Activated naive CD4-positive, alpha-beta T cell treated with anti-CD3 and anti-CD28 coated beads, Interleukin-2, amount 50 U/mL, for 24 hours (primary cell): ENCODE measurements at regions not wholly inside any gene's neighbourhood (a gene's known extent, or its start where the extent isn't known, plus 50 kb on each side); places are given as distances from the start of the nearest gene placed in this dataset.

Source experiments
- H3K27ac Mint-ChIP-seq: one replicate; pipeline ENCODE4 v1.8.0; 2021; ENCODE audit warnings: mild to moderate bottlenecking, mixed read lengths
- H3K27me3 Mint-ChIP-seq: one replicate; pipeline ENCODE4 v1.8.0; 2021; ENCODE audit warnings: mixed read lengths
- H3K36me3 Mint-ChIP-seq: one replicate; pipeline ENCODE4 v1.8.0; 2021; ENCODE audit warnings: mixed read lengths
- H3K4me1 Mint-ChIP-seq: one replicate; pipeline ENCODE4 v1.8.0; 2021; ENCODE audit warnings: mixed read lengths
- H3K4me3 Mint-ChIP-seq: one replicate; pipeline ENCODE4 v1.8.0; 2021; ENCODE audit warnings: mild to moderate bottlenecking, mixed read lengths
- H3K9me3 Mint-ChIP-seq: one replicate; pipeline ENCODE4 v1.8.0; 2021; ENCODE audit warnings: mixed read lengths

GRCh38 chr4:145427991-145428390 lies 53.7 kb upstream of the SMAD1 start:
- Mint-ChIP-seq H3K4me3 (no peak overlapping the region), H3K9me3 (peaks cover 8% of the 10 kb centered on the region), H3K27me3 (peaks cover 8% of the 10 kb centered on the region), H3K36me3 (no peaks in the 10 kb centered on the region), H3K27ac (no peak overlapping the region), H3K4me1 (no peaks in the 10 kb centered on the region)

GRCh38 chr4:145427221-145427620 lies 54.4 kb upstream of the SMAD1 start:
- Mint-ChIP-seq H3K4me3 (no peak overlapping the region), H3K27ac (no peak overlapping the region), H3K36me3 (no peaks in the 10 kb centered on the region), H3K27me3 (peaks cover 7% of the 10 kb centered on the region), H3K4me1 (no peaks in the 10 kb centered on the region), H3K9me3 (peaks cover 8% of the 10 kb centered on the region)

- peaks cover 8% of the 10 kb centered on the region for H3K9me3 Mint-ChIP-seq
- no peaks in the 10 kb centered on the region for H3K36me3 Mint-ChIP-seq
- H3K4me1 Mint-ChIP-seq: no peaks in the 10 kb centered on the region
- no peak overlapping the region for H3K27ac Mint-ChIP-seq
- peaks cover 3% of the 10 kb centered on the region for H3K27me3 Mint-ChIP-seq
- H3K4me3 Mint-ChIP-seq: no peak overlapping the region
These were observed 58.5 kb upstream of the SMAD1 start for GRCh38 chr4:145423017-145423708.

- Mint-ChIP-seq H3K27ac (no peak overlapping the region), H3K4me3 (no peak overlapping the region), H3K4me1 (no peaks in the 10 kb centered on the region), H3K27me3 (peaks cover 7% of the 10 kb centered on the region), H3K36me3 (no peaks in the 10 kb centered on the region), H3K9me3 (peaks cover 8% of the 10 kb centered on the region)
These were observed 60.9 kb upstream of the SMAD1 start for GRCh38 chr4:145420595-145421214.

- peaks cover under 1% of the 10 kb centered on the region for H3K9me3 Mint-ChIP-seq
- H3K4me1 Mint-ChIP-seq: no peaks in the 10 kb centered on the region
- no peaks in the 10 kb centered on the region for H3K36me3 Mint-ChIP-seq
- no peak overlapping the region for H3K27ac Mint-ChIP-seq
- peaks cover 7% of the 10 kb centered on the region for H3K27me3 Mint-ChIP-seq
- H3K4me3 Mint-ChIP-seq: no peak overlapping the region
These were observed 62.9 kb upstream of the SMAD1 start for GRCh38 chr4:145418739-145419138.

GRCh38 chr4:145417348-145418130 lies 64.1 kb upstream of the SMAD1 start:
- Mint-ChIP-seq H3K4me1 (no peaks in the 10 kb centered on the region), H3K4me3 (no peak overlapping the region), H3K27me3 (peaks cover 5% of the 10 kb centered on the region), H3K36me3 (no peaks in the 10 kb centered on the region), H3K9me3 (no peaks in the 10 kb centered on the region), H3K27ac (no peak overlapping the region)

- H3K4me3 Mint-ChIP-seq: no peak overlapping the region
- no peak overlapping the region for H3K27ac Mint-ChIP-seq
- H3K27me3 Mint-ChIP-seq: peaks cover 7% of the 10 kb centered on the region
- no peaks in the 10 kb centered on the region for H3K36me3 Mint-ChIP-seq
- no peaks in the 10 kb centered on the region for H3K4me1 Mint-ChIP-seq
- H3K9me3 Mint-ChIP-seq: no peaks in the 10 kb centered on the region
These were observed 66.8 kb upstream of the SMAD1 start for GRCh38 chr4:145414841-145415240.

DNA sequence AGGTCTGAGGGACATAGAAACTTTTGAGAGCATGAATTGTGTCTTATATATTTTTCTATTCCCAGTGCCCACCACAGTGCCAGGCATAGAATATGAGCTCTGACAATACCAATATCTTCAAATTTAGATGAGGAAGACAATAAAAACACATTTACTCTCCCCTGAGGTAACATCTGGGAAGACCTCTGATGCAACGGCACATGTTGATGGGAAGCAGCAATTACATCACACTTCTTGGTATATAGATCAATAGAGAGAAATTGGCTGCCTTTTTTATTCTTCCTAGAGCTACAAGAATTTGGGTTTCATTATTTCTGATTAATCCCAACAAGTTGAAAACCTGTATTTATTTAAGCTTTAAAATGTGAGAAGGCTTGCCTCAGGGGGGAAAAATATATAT lies 67.4 kb upstream of the SMAD1 start:
- Mint-ChIP-seq H3K36me3 (no peaks in the 10 kb centered on the region), H3K4me1 (no peaks in the 10 kb centered on the region), H3K27ac (no peak overlapping the region), H3K4me3 (no peak overlapping the region), H3K27me3 (peaks cover 5% of the 10 kb centered on the region), H3K9me3 (no peaks in the 10 kb centered on the region)

GRCh38 chr4:145406970-145407369 lies 74.7 kb upstream of the SMAD1 start:
- H3K27me3 Mint-ChIP-seq: peaks cover 1% of the 10 kb centered on the region
- H3K4me1 Mint-ChIP-seq: no peaks in the 10 kb centered on the region
- H3K9me3 Mint-ChIP-seq: no peaks in the 10 kb centered on the region
- no peak overlapping the region for H3K27ac Mint-ChIP-seq
- no peaks in the 10 kb centered on the region for H3K36me3 Mint-ChIP-seq
- H3K4me3 Mint-ChIP-seq: no peak overlapping the region

DNA sequence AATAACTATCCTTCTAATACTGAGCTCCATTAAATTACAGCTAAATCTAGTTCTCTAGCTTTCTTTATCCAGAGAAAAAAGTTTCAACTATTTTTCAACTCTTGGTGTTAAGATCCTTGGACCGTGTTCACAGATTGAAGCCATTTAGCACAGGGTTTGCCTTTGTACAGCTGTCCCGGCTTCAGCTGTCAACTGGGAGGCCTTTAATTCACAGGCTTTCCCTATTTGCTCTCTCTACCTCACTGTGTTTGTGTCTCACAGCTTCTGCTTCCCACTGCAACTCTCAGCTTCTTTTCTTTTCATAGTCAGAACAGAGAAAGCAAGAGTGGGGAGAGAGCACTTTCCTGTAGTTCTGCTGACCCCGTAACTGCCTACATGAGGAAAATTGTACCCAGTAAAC lies 76.9 kb upstream of the SMAD1 start:
- no peak overlapping the region for H3K27ac Mint-ChIP-seq
- H3K27me3 Mint-ChIP-seq: peaks cover 2% of the 10 kb centered on the region
- H3K4me3 Mint-ChIP-seq: no peak overlapping the region
- H3K36me3 Mint-ChIP-seq: no peaks in the 10 kb centered on the region
- no peaks in the 10 kb centered on the region for H3K4me1 Mint-ChIP-seq
- H3K9me3 Mint-ChIP-seq: no peaks in the 10 kb centered on the region

GRCh38 chr4:145396581-145396980 lies 85.1 kb upstream of the SMAD1 start:
- H3K36me3 Mint-ChIP-seq: no peaks in the 10 kb centered on the region
- peaks cover 4% of the 10 kb centered on the region for H3K27me3 Mint-ChIP-seq
- no peaks in the 10 kb centered on the region for H3K9me3 Mint-ChIP-seq
- no peak overlapping the region for H3K27ac Mint-ChIP-seq
- H3K4me3 Mint-ChIP-seq: no peak overlapping the region
- no peaks in the 10 kb centered on the region for H3K4me1 Mint-ChIP-seq

DNA sequence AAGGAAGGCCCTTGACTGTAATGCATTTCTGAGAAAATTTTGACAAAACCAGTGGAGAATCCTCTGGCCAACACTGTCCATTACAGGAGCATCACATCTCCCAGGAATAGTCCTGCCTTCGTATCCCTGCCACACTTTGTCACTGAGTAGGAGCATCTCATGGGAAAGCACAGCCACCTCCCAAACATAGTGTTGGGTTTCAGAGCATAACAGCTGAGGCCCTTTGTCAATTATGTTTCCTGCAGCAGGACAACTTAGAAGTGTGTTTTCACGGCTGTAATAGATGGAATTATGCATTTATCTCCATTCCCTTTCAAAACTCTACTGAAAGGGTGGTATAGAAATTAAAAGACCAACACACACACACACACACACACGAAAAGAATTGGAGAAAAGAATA lies 91.1 kb upstream of the SMAD1 start:
- Mint-ChIP-seq H3K36me3 (no peaks in the 10 kb centered on the region), H3K27ac (no peak overlapping the region), H3K4me3 (no peak overlapping the region), H3K27me3 (peaks cover 18% of the 10 kb centered on the region), H3K4me1 (peaks cover 5% of the 10 kb centered on the region), H3K9me3 (peaks cover 6% of the 10 kb centered on the region)

DNA sequence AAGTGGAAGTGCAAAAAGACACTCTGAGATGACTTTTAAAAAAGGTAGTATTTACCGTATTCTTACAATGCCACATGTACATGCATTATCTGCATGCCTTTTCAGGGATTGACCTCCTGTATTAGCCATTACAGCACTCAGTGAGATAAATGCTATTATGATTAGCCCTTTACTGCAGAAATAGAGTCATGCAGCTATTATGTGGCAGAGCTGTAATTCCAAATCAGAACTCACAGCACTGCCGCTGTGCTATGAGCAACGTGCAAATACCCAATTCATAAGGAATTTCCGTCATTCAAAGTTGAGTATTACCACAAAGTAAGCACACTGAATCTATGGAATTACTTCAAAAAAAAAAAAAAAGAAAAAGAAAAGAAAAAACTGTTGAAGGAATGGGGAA lies 92.1 kb upstream of the SMAD1 start:
- Mint-ChIP-seq H3K27me3 (peaks cover 21% of the 10 kb centered on the region), H3K4me1 (peaks cover 5% of the 10 kb centered on the region), H3K4me3 (no peak overlapping the region), H3K36me3 (peaks cover 5% of the 10 kb centered on the region), H3K9me3 (peaks cover 15% of the 10 kb centered on the region), H3K27ac (no peak overlapping the region)

DNA sequence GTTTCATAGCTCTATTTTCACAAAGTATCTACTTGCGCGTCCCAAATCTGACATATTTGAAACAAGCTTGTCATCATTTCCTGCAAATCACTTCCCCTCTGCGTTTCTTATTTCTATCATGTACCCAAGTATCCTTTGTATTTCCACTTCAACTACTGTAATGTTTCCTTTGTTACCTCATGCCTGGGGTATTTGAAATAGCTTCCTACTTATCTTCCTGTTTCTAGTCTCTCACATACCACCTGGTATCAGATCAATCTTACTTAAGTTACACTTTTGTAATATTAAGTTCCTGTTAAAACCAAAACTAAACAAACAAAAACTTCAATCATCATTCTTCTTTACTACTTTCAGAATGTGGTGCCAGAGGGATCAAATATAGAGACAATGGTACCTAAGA lies 93.6 kb upstream of the SMAD1 start:
- Mint-ChIP-seq H3K27me3 (peaks cover 19% of the 10 kb centered on the region), H3K9me3 (peaks cover 20% of the 10 kb centered on the region), H3K4me1 (peaks cover 5% of the 10 kb centered on the region), H3K4me3 (no peak overlapping the region), H3K36me3 (peaks cover 5% of the 10 kb centered on the region), H3K27ac (peak overlapping the region; percentile 25)

GRCh38 chr4:145387079-145387478 lies 94.6 kb upstream of the SMAD1 start:
- H3K36me3 Mint-ChIP-seq: peaks cover 5% of the 10 kb centered on the region
- no peak overlapping the region for H3K27ac Mint-ChIP-seq
- H3K9me3 Mint-ChIP-seq: peaks cover 20% of the 10 kb centered on the region
- no peak overlapping the region for H3K4me3 Mint-ChIP-seq
- peaks cover 19% of the 10 kb centered on the region for H3K27me3 Mint-ChIP-seq
- H3K4me1 Mint-ChIP-seq: peaks cover 5% of the 10 kb centered on the region

DNA sequence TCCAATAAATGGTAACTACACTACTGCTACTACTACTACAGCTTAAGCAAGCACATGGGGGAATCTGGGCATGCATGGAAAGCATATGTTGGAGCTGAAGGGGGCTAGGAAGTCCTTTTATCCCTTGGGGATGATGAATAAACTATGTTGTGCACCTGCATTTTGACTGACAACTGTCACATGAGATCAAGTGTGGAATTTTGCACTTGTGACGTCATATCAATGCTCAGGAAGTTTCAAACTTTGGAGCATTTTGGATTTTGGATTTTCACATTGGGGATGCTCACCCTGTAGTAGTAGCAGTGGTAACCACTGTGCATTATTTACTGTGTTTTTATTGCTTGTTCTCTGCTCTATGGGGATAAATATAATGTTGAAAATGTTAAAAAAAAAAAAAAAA lies 100.5 kb upstream of the SMAD1 start:
- H3K27ac Mint-ChIP-seq: no peak overlapping the region
- H3K9me3 Mint-ChIP-seq: peaks cover 14% of the 10 kb centered on the region
- no peak overlapping the region for H3K4me3 Mint-ChIP-seq
- H3K27me3 Mint-ChIP-seq: peaks cover 3% of the 10 kb centered on the region
- no peaks in the 10 kb centered on the region for H3K4me1 Mint-ChIP-seq
- H3K36me3 Mint-ChIP-seq: peaks cover 5% of the 10 kb centered on the region
